HepG2 (cell line): ENCODE measurements at regions not wholly inside any gene's neighbourhood (a gene's known extent, or its start where the extent isn't known, plus 50 kb on each side); places are given as distances from the start of the nearest gene placed in this dataset.

Experiments
- ATAC-seq: fragments of 200-7000 bp; cut with Tn5 transposase; 3 replicates; pipeline ENCODE4 v1.9.1; 2020; ENCODE audit warnings: mild to moderate bottlenecking, moderate library complexity
- BruUV-seq: library from RNA; stranded (reverse); fragments of 400-500 nt; replicated peaks from 2 replicates; lab custom pipeline; 2021; lab: Mats Ljungman, UMichigan
- CTCF ChIA-PET: fragments of 300-600 bp; formaldehyde crosslinking; extraction: SDS; loops from one replicate; lab custom pipeline; 2021; ENCODE audit warnings: low total read pairs, inconsistent platforms, low intra/inter-chr PET ratio; lab: Yijun Ruan, JAX
- POLR2A ChIA-PET: fragments of 350-600 bp; sonication (Branson Sonifier 250); formaldehyde crosslinking; loops from one replicate; lab custom pipeline; 2020; ENCODE audit warnings: antibody characterized with exemption, inconsistent platforms; lab: Yijun Ruan, JAX
- DNase-seq: peaks from one replicate; pipeline ENCODE4 v3.0.0-alpha.2; 2015; ENCODE audit warnings: low spot score
- FAIRE-seq: peaks from 3 replicates; lab custom pipeline; 2011; peaks lifted over from hg19 to GRCh38; lab: Jason Lieb, UNC
- H2AFZ ChIP-seq: one replicate; pipeline ENCODE4 v1.6.1; 2011; ENCODE audit warnings: low read length, inconsistent platforms
- H3K27ac ChIP-seq: fragments of 300-600 bp; 3 replicates; pipeline ENCODE4 v1.8.0; 2011; ENCODE audit warnings: mixed run types, mild to moderate bottlenecking, mixed read lengths, low read length, inconsistent platforms; ENCODE audit not compliant: insufficient read depth; ENCODE audit errors: extremely low read length
- H3K27me3 ChIP-seq, 2 experiments: fragments of 200-600 bp in 1 of 2; 2 replicates in 1 of 2; 3 replicates in 1 of 2; pipeline versions ENCODE4 v1.6.0 to v1.8.0; 2011; ENCODE audit warnings: low read length in 2 of 2, mild to moderate bottlenecking in 2 of 2, moderate library complexity in 2 of 2, inconsistent platforms in 1 of 2; ENCODE audit not compliant: insufficient read depth in 2 of 2, control insufficient read depth in 1 of 2
- H3K36me3 ChIP-seq, 2 experiments: fragments of 200-600 bp in 1 of 2; replicated peaks in 1 of 2; 2 replicates in 1 of 2; 3 replicates in 1 of 2; pipeline versions ENCODE4 v1.5.1 to v1.8.0; 2011; ENCODE audit warnings: low read length in 2 of 2, inconsistent platforms in 1 of 2; ENCODE audit not compliant: insufficient read depth in 2 of 2, control insufficient read depth in 1 of 2
- H3K4me1 ChIP-seq: 2 replicates; pipeline ENCODE4 v1.5.1; 2012; ENCODE audit warnings: low read length, inconsistent platforms; ENCODE audit not compliant: insufficient read depth
- H3K4me2 ChIP-seq: 2 replicates; pipeline ENCODE4 v1.6.0; 2011; ENCODE audit warnings: low read depth, low read length, inconsistent platforms
- H3K4me3 ChIP-seq, 3 experiments: fragments of 200-600 bp in 1 of 3; sonication (generic), shearing (Covaris generic) in 1 of 3; replicated peaks in 1 of 3; 2 replicates each; pipeline ENCODE4 v1.5.1; 2011 to 2016; ENCODE audit warnings: low read length in 3 of 3, inconsistent platforms in 2 of 3, low read depth in 2 of 3, mild to moderate bottlenecking in 2 of 3, control low read depth in 1 of 3, mixed read lengths in 1 of 3; ENCODE audit not compliant: insufficient read depth in 1 of 3
- H3K79me2 ChIP-seq: one replicate; pipeline ENCODE4 v1.6.1; 2011; ENCODE audit warnings: low read length, inconsistent platforms; ENCODE audit not compliant: insufficient read depth
- H3K9ac ChIP-seq: 2 replicates; pipeline ENCODE4 v1.6.0; 2011; ENCODE audit warnings: mild to moderate bottlenecking, low read depth, low read length, inconsistent platforms; ENCODE audit not compliant: insufficient read depth
- H3K9me3 ChIP-seq: 2 replicates; pipeline ENCODE4 v1.5.1; 2012; ENCODE audit warnings: mild to moderate bottlenecking, low read length
- H4K20me1 ChIP-seq: 2 replicates; pipeline ENCODE4 v1.6.0; 2011; ENCODE audit warnings: inconsistent platforms, mild to moderate bottlenecking, low read length, moderate library complexity; ENCODE audit not compliant: insufficient read depth
- ATM ChIP-seq: fragments of 450-650 bp; IDR thresholded peaks from 2 replicates; pipeline ENCODE4 v1.7.1; 2017; ENCODE audit warnings: mild to moderate bottlenecking, borderline replicate concordance
- CAMTA2 ChIP-seq: sonication (generic); formaldehyde crosslinking; IDR thresholded peaks from 2 replicates; pipeline ENCODE4 v1.4.0; 2020; ENCODE audit warnings: mild to moderate bottlenecking, missing genetic modification reagents, borderline replicate concordance
- DNMT1 ChIP-seq: sonication (generic); formaldehyde crosslinking; IDR thresholded peaks from 2 replicates; pipeline ENCODE4 v1.5.1; 2020; ENCODE audit warnings: mild to moderate bottlenecking, missing genetic modification reagents
- MAFK ChIP-seq, 2 experiments: IDR thresholded peaks in 1 of 2; conservative IDR thresholded peaks in 1 of 2; 2 replicates each; pipeline ENCODE4 v1.6.1; 2011; ENCODE audit warnings: improper control_type of control experiment in 2 of 2, low read length in 2 of 2
- NKX3-1 ChIP-seq: sonication (generic); formaldehyde crosslinking; IDR thresholded peaks from 2 replicates; pipeline ENCODE4 v1.5.0; 2020; ENCODE audit warnings: missing genetic modification reagents
- PAF1 ChIP-seq: IDR thresholded peaks from 2 replicates; pipeline ENCODE4 v1.6.1; 2016; ENCODE audit warnings: missing genetic modification reagents, missing compliant biosample characterization
- RBM22 ChIP-seq: fragments of 200-400 bp; formaldehyde crosslinking; optimal IDR thresholded peaks from 2 replicates; pipeline ENCODE3; 2017; ENCODE audit warnings: mild to moderate bottlenecking, low read length, moderate library complexity
- ZKSCAN1 ChIP-seq: fragments of 150-350 bp; IDR thresholded peaks from 2 replicates; pipeline ENCODE4 v1.6.1; 2014; ENCODE audit warnings: low read length
- ZNF143 ChIP-seq: sonication (generic); formaldehyde crosslinking; IDR thresholded peaks from 2 replicates; pipeline ENCODE4 v1.4.0; 2020; ENCODE audit warnings: missing genetic modification reagents
- ZNF326 ChIP-seq: sonication (generic); formaldehyde crosslinking; IDR thresholded peaks from 2 replicates; pipeline ENCODE4 v1.4.0; 2020; ENCODE audit warnings: missing genetic modification reagents, borderline replicate concordance
- ZNF441 ChIP-seq: sonication (generic); formaldehyde crosslinking; IDR thresholded peaks from 2 replicates; pipeline ENCODE4 v1.7.0; 2021; ENCODE audit warnings: missing genetic modification reagents, borderline replicate concordance
- ZNF709 ChIP-seq: sonication (generic); formaldehyde crosslinking; IDR thresholded peaks from 2 replicates; pipeline ENCODE4 v1.5.0; 2020; ENCODE audit warnings: mild to moderate bottlenecking, missing genetic modification reagents
- WGBS: methylation state at CpG from one replicate; pipeline ENCODE4 v1.1.6; 2017; ENCODE audit warnings: low lambda C conversion rate; 5-methylcytosine and 5-hydroxymethylcytosine counted together
- in situ Hi-C: cut with HindIII; loops from 2 replicates; pipeline ENCODE4 v1.10.0; 2017; ENCODE audit warnings: low pct_unique_long_range_greater_than_20kb; ENCODE audit not compliant: extremely low pct_ligation_motif_present
- intact Hi-C: fragments of 100-400 bp; cut with micrococcal nuclease; formaldehyde crosslinking; loops from one replicate; pipeline ENCODE4 v1.10.0; 2022; ENCODE audit not compliant: unreplicated experiment
- TF ChIP-seq, protein P1 (sequence below): sonication (generic); formaldehyde crosslinking; IDR thresholded peaks from 2 replicates; pipeline ENCODE4 v1.5.0; 2020; ENCODE audit warnings: mild to moderate bottlenecking, missing genetic modification reagents
- TF ChIP-seq, protein P2 (sequence below): sonication (generic); formaldehyde crosslinking; IDR thresholded peaks from 2 replicates; pipeline ENCODE4 v1.4.0; 2020; ENCODE audit warnings: missing genetic modification reagents, borderline replicate concordance
- TF ChIP-seq, protein P3 (sequence below): sonication (generic); formaldehyde crosslinking; IDR thresholded peaks from 2 replicates; pipeline ENCODE4 v1.4.0; 2020; ENCODE audit warnings: missing genetic modification reagents

DNA sequence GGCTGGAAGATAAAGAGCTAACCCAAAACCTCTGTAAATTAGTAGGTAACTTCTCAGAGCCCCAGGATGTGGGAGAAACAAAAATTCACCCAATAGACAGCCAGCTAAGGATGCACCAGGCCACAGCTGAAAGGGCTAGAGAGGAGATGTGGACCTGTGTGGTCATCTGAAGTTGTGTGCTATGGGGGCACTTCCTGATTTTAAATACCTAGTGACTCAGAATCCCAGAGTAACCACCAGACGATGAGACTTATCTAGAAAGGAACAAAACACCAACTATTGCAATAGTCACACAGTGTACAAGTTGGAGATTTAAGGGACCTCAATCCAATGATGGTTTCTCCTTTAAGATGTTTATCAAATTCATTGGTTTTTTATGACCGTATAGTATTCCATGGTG, 408.3 kb upstream of the ANKRD30A start:
- CTCF ChIA-PET = no interaction called here

More for the DNA sequence above, 408.3 kb upstream of the ANKRD30A start:
- FAIRE-seq (no peak), ATAC-seq (no peak)
- in situ Hi-C loops = no loop called here
- intact Hi-C loops = no loop called here
- H3K9ac ChIP-seq = no peak overlapping the region
- no peak overlapping the region for H2AFZ ChIP-seq
- H3K9me3 ChIP-seq = no peaks in the 10 kb centered on the region
- H3K4me1 ChIP-seq = no peaks in the 10 kb centered on the region
- TF ChIP-seq MAFK (conservative IDR thresholded peaks at IDR 0.05 in 1 of 2, IDR thresholded peaks at IDR 0.05 in 1 of 2; ENCODE audit: low read length in 2 of 2) = no peak
- no peak for TF ChIP-seq ZNF709 (CRISPR knock-in tag)
- no peak for TF ChIP-seq ZNF441 (CRISPR knock-in tag)
- no peak for TF ChIP-seq NKX3-1 (CRISPR knock-in tag)
- no peak for TF ChIP-seq DNMT1 (CRISPR knock-in tag)
- TF ChIP-seq ATM = no peak
- TF ChIP-seq ZKSCAN1 = no peak
- TF ChIP-seq ZNF326 (CRISPR knock-in tag) = no peak
- TF ChIP-seq, protein P1, sequence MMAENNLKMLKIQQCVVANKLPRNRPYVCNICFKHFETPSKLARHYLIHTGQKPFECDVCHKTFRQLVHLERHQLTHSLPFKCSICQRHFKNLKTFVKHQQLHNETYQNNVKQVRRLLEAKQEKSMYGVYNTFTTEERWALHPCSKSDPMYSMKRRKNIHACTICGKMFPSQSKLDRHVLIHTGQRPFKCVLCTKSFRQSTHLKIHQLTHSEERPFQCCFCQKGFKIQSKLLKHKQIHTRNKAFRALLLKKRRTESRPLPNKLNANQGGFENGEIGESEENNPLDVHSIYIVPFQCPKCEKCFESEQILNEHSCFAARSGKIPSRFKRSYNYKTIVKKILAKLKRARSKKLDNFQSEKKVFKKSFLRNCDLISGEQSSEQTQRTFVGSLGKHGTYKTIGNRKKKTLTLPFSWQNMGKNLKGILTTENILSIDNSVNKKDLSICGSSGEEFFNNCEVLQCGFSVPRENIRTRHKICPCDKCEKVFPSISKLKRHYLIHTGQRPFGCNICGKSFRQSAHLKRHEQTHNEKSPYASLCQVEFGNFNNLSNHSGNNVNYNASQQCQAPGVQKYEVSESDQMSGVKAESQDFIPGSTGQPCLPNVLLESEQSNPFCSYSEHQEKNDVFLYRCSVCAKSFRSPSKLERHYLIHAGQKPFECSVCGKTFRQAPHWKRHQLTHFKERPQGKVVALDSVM (CRISPR knock-in tag) = no peak
- TF ChIP-seq, protein P2, sequence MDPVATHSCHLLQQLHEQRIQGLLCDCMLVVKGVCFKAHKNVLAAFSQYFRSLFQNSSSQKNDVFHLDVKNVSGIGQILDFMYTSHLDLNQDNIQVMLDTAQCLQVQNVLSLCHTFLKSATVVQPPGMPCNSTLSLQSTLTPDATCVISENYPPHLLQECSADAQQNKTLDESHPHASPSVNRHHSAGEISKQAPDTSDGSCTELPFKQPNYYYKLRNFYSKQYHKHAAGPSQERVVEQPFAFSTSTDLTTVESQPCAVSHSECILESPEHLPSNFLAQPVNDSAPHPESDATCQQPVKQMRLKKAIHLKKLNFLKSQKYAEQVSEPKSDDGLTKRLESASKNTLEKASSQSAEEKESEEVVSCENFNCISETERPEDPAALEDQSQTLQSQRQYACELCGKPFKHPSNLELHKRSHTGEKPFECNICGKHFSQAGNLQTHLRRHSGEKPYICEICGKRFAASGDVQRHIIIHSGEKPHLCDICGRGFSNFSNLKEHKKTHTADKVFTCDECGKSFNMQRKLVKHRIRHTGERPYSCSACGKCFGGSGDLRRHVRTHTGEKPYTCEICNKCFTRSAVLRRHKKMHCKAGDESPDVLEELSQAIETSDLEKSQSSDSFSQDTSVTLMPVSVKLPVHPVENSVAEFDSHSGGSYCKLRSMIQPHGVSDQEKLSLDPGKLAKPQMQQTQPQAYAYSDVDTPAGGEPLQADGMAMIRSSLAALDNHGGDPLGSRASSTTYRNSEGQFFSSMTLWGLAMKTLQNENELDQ = no peak
- no peak for TF ChIP-seq CAMTA2 (CRISPR knock-in tag)
- TF ChIP-seq, protein P3, sequence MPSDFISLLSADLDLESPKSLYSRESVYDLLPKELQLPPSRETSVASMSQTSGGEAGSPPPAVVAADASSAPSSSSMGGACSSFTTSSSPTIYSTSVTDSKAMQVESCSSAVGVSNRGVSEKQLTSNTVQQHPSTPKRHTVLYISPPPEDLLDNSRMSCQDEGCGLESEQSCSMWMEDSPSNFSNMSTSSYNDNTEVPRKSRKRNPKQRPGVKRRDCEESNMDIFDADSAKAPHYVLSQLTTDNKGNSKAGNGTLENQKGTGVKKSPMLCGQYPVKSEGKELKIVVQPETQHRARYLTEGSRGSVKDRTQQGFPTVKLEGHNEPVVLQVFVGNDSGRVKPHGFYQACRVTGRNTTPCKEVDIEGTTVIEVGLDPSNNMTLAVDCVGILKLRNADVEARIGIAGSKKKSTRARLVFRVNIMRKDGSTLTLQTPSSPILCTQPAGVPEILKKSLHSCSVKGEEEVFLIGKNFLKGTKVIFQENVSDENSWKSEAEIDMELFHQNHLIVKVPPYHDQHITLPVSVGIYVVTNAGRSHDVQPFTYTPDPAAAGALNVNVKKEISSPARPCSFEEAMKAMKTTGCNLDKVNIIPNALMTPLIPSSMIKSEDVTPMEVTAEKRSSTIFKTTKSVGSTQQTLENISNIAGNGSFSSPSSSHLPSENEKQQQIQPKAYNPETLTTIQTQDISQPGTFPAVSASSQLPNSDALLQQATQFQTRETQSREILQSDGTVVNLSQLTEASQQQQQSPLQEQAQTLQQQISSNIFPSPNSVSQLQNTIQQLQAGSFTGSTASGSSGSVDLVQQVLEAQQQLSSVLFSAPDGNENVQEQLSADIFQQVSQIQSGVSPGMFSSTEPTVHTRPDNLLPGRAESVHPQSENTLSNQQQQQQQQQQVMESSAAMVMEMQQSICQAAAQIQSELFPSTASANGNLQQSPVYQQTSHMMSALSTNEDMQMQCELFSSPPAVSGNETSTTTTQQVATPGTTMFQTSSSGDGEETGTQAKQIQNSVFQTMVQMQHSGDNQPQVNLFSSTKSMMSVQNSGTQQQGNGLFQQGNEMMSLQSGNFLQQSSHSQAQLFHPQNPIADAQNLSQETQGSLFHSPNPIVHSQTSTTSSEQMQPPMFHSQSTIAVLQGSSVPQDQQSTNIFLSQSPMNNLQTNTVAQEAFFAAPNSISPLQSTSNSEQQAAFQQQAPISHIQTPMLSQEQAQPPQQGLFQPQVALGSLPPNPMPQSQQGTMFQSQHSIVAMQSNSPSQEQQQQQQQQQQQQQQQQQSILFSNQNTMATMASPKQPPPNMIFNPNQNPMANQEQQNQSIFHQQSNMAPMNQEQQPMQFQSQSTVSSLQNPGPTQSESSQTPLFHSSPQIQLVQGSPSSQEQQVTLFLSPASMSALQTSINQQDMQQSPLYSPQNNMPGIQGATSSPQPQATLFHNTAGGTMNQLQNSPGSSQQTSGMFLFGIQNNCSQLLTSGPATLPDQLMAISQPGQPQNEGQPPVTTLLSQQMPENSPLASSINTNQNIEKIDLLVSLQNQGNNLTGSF (CRISPR knock-in tag) = no peak
- no peak for TF ChIP-seq ZNF143 (CRISPR knock-in tag)
- no peak for TF ChIP-seq RBM22
- TF ChIP-seq PAF1 = no peak
- TF ChIP-seq, all 625 proteins: peak for 0
- no TSS peak for BruUV-seq
- no peak overlapping the region for H3K4me2 ChIP-seq
- H3K4me3 ChIP-seq = no peak overlapping the region
- H3K27me3 ChIP-seq = no peaks in the 10 kb centered on the region
- H3K79me2 ChIP-seq = no peaks in the 10 kb centered on the region
- no peaks in the 10 kb centered on the region for H4K20me1 ChIP-seq
- no peak for DNase-seq
- WGBS = 2% methylated on average over 2 of the region's 2 CpGs
- no peak overlapping the region for H3K27ac ChIP-seq
- POLR2A ChIA-PET = no interaction called here
- no peaks in the 10 kb centered on the region for H3K36me3 ChIP-seq
